Stomach smooth muscle (tissue), 2 donors: ENCODE measurements at regions not wholly inside any gene's neighbourhood (a gene's known extent, or its start where the extent isn't known, plus 50 kb on each side); places are given as distances from the start of the nearest gene placed in this dataset.

Experiments used
- H3K27ac ChIP-seq: one replicate; pipeline ENCODE4 v1.7.0; 2013; ENCODE audit warnings: mild to moderate bottlenecking, low read length, inconsistent platforms
- H3K27me3 ChIP-seq, 2 donors: one replicate each; pipeline ENCODE4 v1.7.0; 2013; ENCODE audit warnings: low read length in 2 of 2; ENCODE audit not compliant: insufficient read depth in 2 of 2, control insufficient read depth in 1 of 2
- H3K36me3 ChIP-seq, 2 donors: one replicate each; pipeline ENCODE4 v1.7.0; 2013; ENCODE audit warnings: low read length in 2 of 2; ENCODE audit not compliant: control insufficient read depth in 2 of 2, insufficient read depth in 2 of 2
- H3K4me1 ChIP-seq: one replicate; pipeline ENCODE4 v1.7.0; 2013; ENCODE audit warnings: low read length; ENCODE audit not compliant: control insufficient read depth, insufficient read depth
- H3K4me3 ChIP-seq, 2 donors: one replicate each; pipeline ENCODE4 v1.7.0; 2013; ENCODE audit warnings: low read length in 2 of 2
- H3K9ac ChIP-seq, 2 donors: one replicate each; pipeline ENCODE4 v1.7.0; 2013; ENCODE audit warnings: low read length in 2 of 2, mild to moderate bottlenecking in 1 of 2
- H3K9me3 ChIP-seq, 2 donors: one replicate each; pipeline ENCODE4 v1.7.0; 2013; ENCODE audit warnings: low read length in 2 of 2; ENCODE audit not compliant: control insufficient read depth in 2 of 2
- donor health status: healthy.
- donor health status: Pancreatic carcinoma.

GRCh38 chr14:85892251-85892650 lies 362.3 kb downstream of the FLRT2 start:
- Histone ChIP-seq H3K9me3 (no peaks in the 10 kb centered on the region), H3K4me1 (no peaks in the 10 kb centered on the region), H3K36me3 (no peaks in the 10 kb centered on the region), H3K4me3 (no peak overlapping the region), H3K27ac (no peak overlapping the region), H3K9ac (no peak overlapping the region), H3K27me3 (no peaks in the 10 kb centered on the region)

- Histone ChIP-seq H3K4me3 (no peak overlapping the region), H3K27ac (no peak overlapping the region), H3K4me1 (no peaks in the 10 kb centered on the region)
These were observed 354.0 kb downstream of the FLRT2 start for GRCh38 chr14:85883966-85884365.

GRCh38 chr14:85883101-85883500 lies 353.2 kb downstream of the FLRT2 start:
- no peaks in the 10 kb centered on the region for H3K36me3 ChIP-seq
- no peaks in the 10 kb centered on the region for H3K27me3 ChIP-seq
- H3K4me3 ChIP-seq, result no peak overlapping the region
- no peak overlapping the region for H3K27ac ChIP-seq
- H3K9ac ChIP-seq, result no peak overlapping the region
- H3K4me1 ChIP-seq, result no peaks in the 10 kb centered on the region
- no peaks in the 10 kb centered on the region for H3K9me3 ChIP-seq

More at GRCh38 chr14:85883966-85884365, 354.0 kb downstream of the FLRT2 start:
- Histone ChIP-seq H3K9ac (no peak overlapping the region), H3K27me3 (no peaks in the 10 kb centered on the region), H3K9me3 (no peaks in the 10 kb centered on the region), H3K36me3 (no peaks in the 10 kb centered on the region)

- H3K27ac ChIP-seq, result no peak overlapping the region
- no peaks in the 10 kb centered on the region for H3K27me3 ChIP-seq
- H3K9me3 ChIP-seq, result no peaks in the 10 kb centered on the region
- no peak overlapping the region for H3K9ac ChIP-seq
- no peaks in the 10 kb centered on the region for H3K4me1 ChIP-seq
- no peaks in the 10 kb centered on the region for H3K36me3 ChIP-seq
- H3K4me3 ChIP-seq, result no peak overlapping the region
These were observed 352.0 kb downstream of the FLRT2 start for GRCh38 chr14:85881935-85882334.

- Histone ChIP-seq H3K4me3 (no peak overlapping the region), H3K9me3 (no peaks in the 10 kb centered on the region), H3K9ac (no peak overlapping the region), H3K27ac (no peak overlapping the region), H3K4me1 (no peaks in the 10 kb centered on the region), H3K36me3 (no peaks in the 10 kb centered on the region), H3K27me3 (no peaks in the 10 kb centered on the region)
These were observed 348.9 kb downstream of the FLRT2 start for GRCh38 chr14:85878874-85879273.

GRCh38 chr14:85873006-85873405 lies 343.1 kb downstream of the FLRT2 start:
- H3K4me1 ChIP-seq, result no peaks in the 10 kb centered on the region
- H3K27ac ChIP-seq, result no peak overlapping the region
- H3K9ac ChIP-seq, result no peak overlapping the region
- H3K27me3 ChIP-seq, result no peaks in the 10 kb centered on the region
- H3K4me3 ChIP-seq, result no peak overlapping the region
- no peaks in the 10 kb centered on the region for H3K36me3 ChIP-seq
- no peaks in the 10 kb centered on the region for H3K9me3 ChIP-seq

GRCh38 chr14:85867450-85867849 lies 337.5 kb downstream of the FLRT2 start:
- no peak overlapping the region for H3K4me3 ChIP-seq
- H3K9me3 ChIP-seq, result no peaks in the 10 kb centered on the region
- H3K36me3 ChIP-seq, result no peaks in the 10 kb centered on the region
- no peaks in the 10 kb centered on the region for H3K27me3 ChIP-seq
- no peak overlapping the region for H3K27ac ChIP-seq
- H3K4me1 ChIP-seq, result no peaks in the 10 kb centered on the region
- H3K9ac ChIP-seq, result no peak overlapping the region

GRCh38 chr14:85865701-85866100 lies 335.8 kb downstream of the FLRT2 start:
- H3K27me3 ChIP-seq, result no peaks in the 10 kb centered on the region
- H3K36me3 ChIP-seq, result no peaks in the 10 kb centered on the region
- no peak overlapping the region for H3K27ac ChIP-seq
- H3K4me3 ChIP-seq, result no peak overlapping the region
- H3K9ac ChIP-seq, result no peak overlapping the region
- no peaks in the 10 kb centered on the region for H3K9me3 ChIP-seq
- no peaks in the 10 kb centered on the region for H3K4me1 ChIP-seq

GRCh38 chr14:85858634-85859033 lies 328.7 kb downstream of the FLRT2 start:
- H3K4me3 ChIP-seq, result no peak overlapping the region
- no peaks in the 10 kb centered on the region for H3K4me1 ChIP-seq
- H3K9me3 ChIP-seq, result no peaks in the 10 kb centered on the region
- no peaks in the 10 kb centered on the region for H3K36me3 ChIP-seq
- no peaks in the 10 kb centered on the region for H3K27me3 ChIP-seq
- H3K27ac ChIP-seq, result no peak overlapping the region
- H3K9ac ChIP-seq, result no peak overlapping the region

GRCh38 chr14:85856430-85856829 lies 326.5 kb downstream of the FLRT2 start:
- H3K27ac ChIP-seq, result no peak overlapping the region
- no peak overlapping the region for H3K9ac ChIP-seq
- no peak overlapping the region for H3K4me3 ChIP-seq
- no peaks in the 10 kb centered on the region for H3K9me3 ChIP-seq
- H3K36me3 ChIP-seq, result no peaks in the 10 kb centered on the region
- no peaks in the 10 kb centered on the region for H3K4me1 ChIP-seq
- H3K27me3 ChIP-seq, result no peaks in the 10 kb centered on the region

GRCh38 chr14:85853996-85854526 lies 324.1 kb downstream of the FLRT2 start:
- Histone ChIP-seq H3K27ac (no peak overlapping the region), H3K4me3 (no peak overlapping the region), H3K27me3 (no peaks in the 10 kb centered on the region), H3K9me3 (no peaks in the 10 kb centered on the region), H3K4me1 (no peaks in the 10 kb centered on the region), H3K9ac (no peak overlapping the region), H3K36me3 (no peaks in the 10 kb centered on the region)
